Neural progenitor cell (in vitro differentiated cells): ENCODE measurements at regions not wholly inside any gene's neighbourhood (a gene's known extent, or its start where the extent isn't known, plus 50 kb on each side); places are given as distances from the start of the nearest gene placed in this dataset.

Source experiments
- DNase-seq: peaks from one replicate; pipeline ENCODE4 v3.0.0-alpha.2; 2016; ENCODE audit warnings: low spot score
- H2AFZ ChIP-seq: fragments of 200-600 bp; sonication (generic); replicated peaks from 2 replicates; pipeline ENCODE4 v1.6.1; 2016; ENCODE audit warnings: antibody characterized with exemption
- H3F3A ChIP-seq: fragments of 200-600 bp; sonication (generic); 2 replicates; pipeline ENCODE4 v1.6.1; 2016; ENCODE audit warnings: antibody characterized with exemption, low read depth
- H3K27ac ChIP-seq: fragments of 200-600 bp; sonication (generic); 2 replicates; pipeline ENCODE4 v1.5.1; 2016; ENCODE audit warnings: mild to moderate bottlenecking
- H3K27me3 ChIP-seq: fragments of 200-600 bp; sonication (generic); 2 replicates; pipeline ENCODE4 v1.6.1; 2016; ENCODE audit warnings: mild to moderate bottlenecking, moderate library complexity
- H3K36me3 ChIP-seq: fragments of 200-600 bp; sonication (generic); 2 replicates; pipeline ENCODE4 v1.5.1; 2016
- H3K4me1 ChIP-seq: fragments of 200-600 bp; sonication (generic); 2 replicates; pipeline ENCODE4 v1.6.1; 2016; ENCODE audit warnings: mixed run types
- H3K4me2 ChIP-seq: fragments of 200-600 bp; sonication (generic); 2 replicates; pipeline ENCODE4 v1.6.1; 2016
- H3K4me3 ChIP-seq: fragments of 200-600 bp; sonication (generic); 2 replicates; pipeline ENCODE4 v1.5.1; 2016
- H3K79me2 ChIP-seq: fragments of 200-600 bp; sonication (generic); 2 replicates; pipeline ENCODE4 v1.6.1; 2016; ENCODE audit warnings: low read depth
- H3K9ac ChIP-seq: fragments of 200-600 bp; sonication (generic); 2 replicates; pipeline ENCODE4 v1.6.1; 2016
- H3K9me3 ChIP-seq: fragments of 200-600 bp; sonication (generic); 2 replicates; pipeline ENCODE4 v1.5.1; 2016; ENCODE audit warnings: low read depth
- H4K20me1 ChIP-seq: fragments of 200-600 bp; sonication (generic); 2 replicates; pipeline ENCODE4 v1.6.1; 2016; ENCODE audit warnings: low read depth
- H3K27ac Mint-ChIP-seq: 3 replicates; pipeline ENCODE4 v1.8.0; 2021; ENCODE audit warnings: mixed read lengths
- H3K27me3 Mint-ChIP-seq: 2 replicates; pipeline ENCODE4 v1.8.0; 2022; ENCODE audit warnings: low read depth, mild to moderate bottlenecking, inconsistent platforms, moderate library complexity, mixed read lengths; ENCODE audit not compliant: insufficient read depth
- H3K36me3 Mint-ChIP-seq: 3 replicates; pipeline ENCODE4 v1.8.0; 2021; ENCODE audit warnings: mixed read lengths
- H3K4me1 Mint-ChIP-seq: 3 replicates; pipeline ENCODE4 v1.8.0; 2021; ENCODE audit warnings: mixed read lengths
- H3K4me3 Mint-ChIP-seq: 3 replicates; pipeline ENCODE4 v1.8.0; 2021; ENCODE audit warnings: mild to moderate bottlenecking, moderate library complexity, mixed read lengths
- H3K9me3 Mint-ChIP-seq: 3 replicates; pipeline ENCODE4 v1.8.0; 2020; ENCODE audit warnings: mixed read lengths
- CTCF ChIP-seq: fragments of 200-600 bp; sonication (generic); IDR thresholded peaks from 2 replicates; pipeline ENCODE4 v1.5.1; 2017; ENCODE audit warnings: antibody characterized with exemption, mild to moderate bottlenecking
- EZH2 ChIP-seq: fragments of 200-600 bp; sonication (generic); IDR thresholded peaks from 2 replicates; pipeline ENCODE4 v1.6.1; 2017; ENCODE audit warnings: antibody characterized with exemption, mild to moderate bottlenecking, moderate library complexity
- EZH2phosphoT487 ChIP-seq: fragments of 200-600 bp; sonication (generic); IDR thresholded peaks from 2 replicates; pipeline ENCODE4 v1.6.1; 2017; ENCODE audit warnings: antibody characterized with exemption

GRCh38 chr16:50908468-50908867 lies 166.6 kb downstream of the CYLD start:
- Histone ChIP-seq H3K79me2 (no peaks in the 10 kb centered on the region), H3K4me2 (no peak overlapping the region), H3K9me3 (no peaks in the 10 kb centered on the region), H3K9ac (no peak overlapping the region), H3K36me3 (no peaks in the 10 kb centered on the region), H3K27me3 (no peaks in the 10 kb centered on the region), H2AFZ (no peak overlapping the region), H3F3A (no peaks in the 10 kb centered on the region), H3K27ac (no peak overlapping the region), H3K4me1 (no peaks in the 10 kb centered on the region), H3K4me3 (no peak overlapping the region), H4K20me1 (no peaks in the 10 kb centered on the region)
- peaks cover 7% of the 10 kb centered on the region for H3K27me3 Mint-ChIP-seq
- peaks cover 16% of the 10 kb centered on the region for H3K4me1 Mint-ChIP-seq
- H3K36me3 Mint-ChIP-seq = no peaks in the 10 kb centered on the region
- no peak for TF ChIP-seq CTCF
- TF ChIP-seq EZH2 = no peak
- no peak for TF ChIP-seq EZH2phosphoT487
- no peak overlapping the region for H3K4me3 Mint-ChIP-seq
- H3K27ac Mint-ChIP-seq = no peak overlapping the region
- DNase-seq = no peak
- H3K9me3 Mint-ChIP-seq = no peaks in the 10 kb centered on the region

GRCh38 chr16:50906454-50906853 lies 164.6 kb downstream of the CYLD start:
- Histone ChIP-seq H4K20me1 (no peaks in the 10 kb centered on the region), H3K4me2 (no peak overlapping the region), H3K4me1 (no peaks in the 10 kb centered on the region), H3K79me2 (no peaks in the 10 kb centered on the region), H3K9me3 (no peaks in the 10 kb centered on the region), H3K27ac (no peak overlapping the region), H3F3A (no peaks in the 10 kb centered on the region), H3K27me3 (no peaks in the 10 kb centered on the region), H2AFZ (no peak overlapping the region), H3K9ac (no peak overlapping the region), H3K4me3 (no peak overlapping the region), H3K36me3 (no peaks in the 10 kb centered on the region)
- no peak overlapping the region for H3K27ac Mint-ChIP-seq
- no peak overlapping the region for H3K4me3 Mint-ChIP-seq
- no peaks in the 10 kb centered on the region for H3K36me3 Mint-ChIP-seq
- TF ChIP-seq EZH2 (no peak), EZH2phosphoT487 (no peak), CTCF (no peak)
- H3K27me3 Mint-ChIP-seq = peaks cover 6% of the 10 kb centered on the region
- DNase-seq = no peak
- no peaks in the 10 kb centered on the region for H3K9me3 Mint-ChIP-seq
- peaks cover 16% of the 10 kb centered on the region for H3K4me1 Mint-ChIP-seq

GRCh38 chr16:50902457-50902856 lies 160.6 kb downstream of the CYLD start:
- DNase-seq = no peak
- H3K4me2 ChIP-seq = no peak overlapping the region
- no peak overlapping the region for H3K27ac ChIP-seq

More at GRCh38 chr16:50902457-50902856, 160.6 kb downstream of the CYLD start:
- Histone ChIP-seq H3F3A (no peaks in the 10 kb centered on the region), H3K36me3 (no peaks in the 10 kb centered on the region), H3K27me3 (no peaks in the 10 kb centered on the region), H2AFZ (no peak overlapping the region), H3K9me3 (no peaks in the 10 kb centered on the region), H4K20me1 (no peaks in the 10 kb centered on the region), H3K9ac (no peak overlapping the region), H3K4me3 (no peak overlapping the region), H3K79me2 (no peaks in the 10 kb centered on the region), H3K4me1 (no peaks in the 10 kb centered on the region)
- peaks cover 6% of the 10 kb centered on the region for H3K4me1 Mint-ChIP-seq
- H3K36me3 Mint-ChIP-seq = no peaks in the 10 kb centered on the region
- H3K27me3 Mint-ChIP-seq = peaks cover 9% of the 10 kb centered on the region
- peak; percentile 20 for TF ChIP-seq CTCF
- no peak for TF ChIP-seq EZH2
- no peak overlapping the region for H3K27ac Mint-ChIP-seq
- no peaks in the 10 kb centered on the region for H3K9me3 Mint-ChIP-seq
- H3K4me3 Mint-ChIP-seq = no peak overlapping the region
